ENCODE measurements at regions not wholly inside any gene's neighbourhood (a gene's known extent, or its start where the extent isn't known, plus 50 kb on each side); places are given as distances from the start of the nearest gene placed in this dataset.

GRCh38 chr13:22403144-22403543 is 732.3 kb downstream of the FGF9 start:
- TF ChIP-seq, protein P1, sequence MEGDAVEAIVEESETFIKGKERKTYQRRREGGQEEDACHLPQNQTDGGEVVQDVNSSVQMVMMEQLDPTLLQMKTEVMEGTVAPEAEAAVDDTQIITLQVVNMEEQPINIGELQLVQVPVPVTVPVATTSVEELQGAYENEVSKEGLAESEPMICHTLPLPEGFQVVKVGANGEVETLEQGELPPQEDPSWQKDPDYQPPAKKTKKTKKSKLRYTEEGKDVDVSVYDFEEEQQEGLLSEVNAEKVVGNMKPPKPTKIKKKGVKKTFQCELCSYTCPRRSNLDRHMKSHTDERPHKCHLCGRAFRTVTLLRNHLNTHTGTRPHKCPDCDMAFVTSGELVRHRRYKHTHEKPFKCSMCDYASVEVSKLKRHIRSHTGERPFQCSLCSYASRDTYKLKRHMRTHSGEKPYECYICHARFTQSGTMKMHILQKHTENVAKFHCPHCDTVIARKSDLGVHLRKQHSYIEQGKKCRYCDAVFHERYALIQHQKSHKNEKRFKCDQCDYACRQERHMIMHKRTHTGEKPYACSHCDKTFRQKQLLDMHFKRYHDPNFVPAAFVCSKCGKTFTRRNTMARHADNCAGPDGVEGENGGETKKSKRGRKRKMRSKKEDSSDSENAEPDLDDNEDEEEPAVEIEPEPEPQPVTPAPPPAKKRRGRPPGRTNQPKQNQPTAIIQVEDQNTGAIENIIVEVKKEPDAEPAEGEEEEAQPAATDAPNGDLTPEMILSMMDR (IDR thresholded peaks at IDR 0.05), result no peak
- TF ChIP-seq POLR2A (IDR thresholded peaks at IDR 0.05), result no peak
